Globus pallidus (tissue), 1 donor: ENCODE measurements at regions not wholly inside any gene's neighbourhood (a gene's known extent, or its start where the extent isn't known, plus 50 kb on each side); places are given as distances from the start of the nearest gene placed in this dataset.

Experiments used
- DNase-seq: peaks from one replicate; pipeline ENCODE4 v3.0.0-alpha.2; 2015; ENCODE audit warnings: low spot score

DNA sequence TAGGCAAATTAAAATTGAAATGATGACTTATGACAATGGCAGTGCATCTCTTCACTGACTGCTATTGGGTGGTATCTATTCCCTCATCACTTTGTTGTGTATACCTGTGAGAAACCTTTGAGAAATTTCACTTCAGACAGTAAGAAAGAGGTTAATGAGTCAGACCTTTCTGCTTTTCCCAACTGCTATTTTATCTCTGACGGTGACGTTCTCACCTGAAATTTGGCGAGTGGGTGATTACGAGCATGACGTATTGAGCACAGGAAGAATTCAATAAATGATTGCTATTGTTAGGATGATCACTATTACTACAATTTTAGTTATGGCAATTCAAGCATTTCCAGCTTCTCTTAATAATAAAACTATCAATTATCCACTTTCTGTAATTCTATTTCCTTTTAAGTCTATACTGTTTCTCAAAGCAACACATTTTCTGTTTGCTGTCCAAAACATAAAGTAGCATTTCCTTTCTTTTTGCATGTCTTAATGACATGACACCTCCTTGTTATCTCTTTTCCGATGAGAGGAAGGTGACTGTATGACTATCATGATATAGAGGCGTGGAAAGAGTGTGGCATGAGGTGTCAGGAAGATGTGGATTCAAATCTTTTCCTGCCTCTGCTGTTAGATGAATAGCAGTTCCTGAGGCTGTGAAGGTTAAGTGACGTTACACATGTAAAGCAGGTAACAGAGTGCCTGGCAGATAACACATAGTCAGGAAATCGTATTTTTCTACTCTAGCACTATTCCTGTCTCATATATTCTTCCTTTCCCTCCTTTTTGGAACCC, 504.9 kb upstream of the SEMA6D start:
- no peak for DNase-seq

DNA sequence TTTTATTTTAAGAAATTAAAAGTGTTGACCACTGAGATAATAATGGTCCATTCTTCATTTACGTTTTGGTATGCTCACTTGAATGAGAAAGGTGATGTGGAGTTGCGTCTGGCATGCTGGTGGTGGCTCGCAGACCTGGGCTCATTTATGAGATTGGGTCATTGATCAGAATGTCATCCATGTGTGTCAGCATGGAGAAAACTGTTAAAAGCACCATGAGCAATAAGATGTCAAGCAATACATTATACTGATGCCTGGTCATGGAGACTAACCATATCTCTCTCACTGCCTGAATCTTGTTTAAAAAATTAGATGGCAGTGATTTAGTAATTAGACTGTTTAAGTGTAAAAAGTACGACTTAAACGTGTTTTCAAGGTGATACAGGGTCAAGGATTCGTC, 503.4 kb upstream of the SEMA6D start:
- no peak for DNase-seq

DNA sequence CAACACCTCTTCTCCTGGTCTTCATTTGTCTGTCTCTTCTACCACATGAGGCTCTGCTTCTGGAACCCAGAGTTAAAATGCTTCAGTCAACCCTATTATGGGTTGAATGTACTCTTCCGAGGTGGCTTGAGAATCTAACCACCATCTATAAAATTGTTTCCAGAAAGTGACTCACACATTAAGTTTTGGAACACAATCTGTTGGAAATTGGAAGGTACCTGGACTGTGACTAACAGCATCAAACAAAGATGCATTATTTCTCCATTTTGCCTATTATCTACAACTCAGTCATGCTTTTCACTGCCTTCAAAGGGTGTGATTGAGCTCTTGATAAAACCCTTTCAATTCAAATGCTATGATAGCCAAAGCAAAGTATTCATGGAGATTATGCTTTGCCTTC, 499.0 kb upstream of the SEMA6D start:
- DNase-seq, result no peak

DNA sequence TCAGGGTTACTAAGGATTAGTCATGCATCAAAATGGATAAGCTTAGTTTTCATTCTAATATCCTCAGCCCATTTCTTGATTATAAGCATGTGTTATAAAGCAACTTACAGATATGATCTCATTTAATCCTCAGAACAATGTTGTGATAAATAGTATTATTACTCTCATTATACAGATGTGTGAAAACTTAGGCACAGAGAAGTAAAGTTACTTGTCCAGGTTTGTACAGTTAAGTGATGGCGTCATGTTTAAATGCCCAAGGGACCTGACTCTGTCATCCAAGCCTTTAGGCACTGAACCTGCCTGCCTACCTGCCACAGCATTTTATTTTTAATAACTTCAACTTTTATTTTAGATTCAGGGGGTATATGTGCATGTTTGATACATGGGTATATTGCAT, 472.9 kb upstream of the SEMA6D start:
- no peak for DNase-seq

DNA sequence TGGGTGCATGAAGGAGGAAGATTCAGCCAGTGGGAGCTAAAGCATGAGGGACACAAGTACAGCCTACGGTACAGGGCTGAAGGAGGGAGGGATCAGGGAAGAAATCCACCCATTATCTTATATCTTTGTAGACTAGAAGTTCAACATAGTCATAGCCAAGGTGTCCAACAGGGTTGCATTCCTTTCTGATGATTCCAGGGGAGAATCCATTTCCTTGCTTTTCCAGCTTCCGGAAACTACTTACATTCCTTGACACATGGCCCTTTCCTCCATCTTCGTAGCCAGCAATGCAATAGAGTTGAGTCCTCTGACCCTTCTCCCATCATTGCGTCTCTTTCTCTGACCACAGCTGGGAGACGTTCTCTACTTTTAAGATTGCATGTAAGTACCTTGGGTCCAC, 471.0 kb upstream of the SEMA6D start:
- no peak for DNase-seq

DNA sequence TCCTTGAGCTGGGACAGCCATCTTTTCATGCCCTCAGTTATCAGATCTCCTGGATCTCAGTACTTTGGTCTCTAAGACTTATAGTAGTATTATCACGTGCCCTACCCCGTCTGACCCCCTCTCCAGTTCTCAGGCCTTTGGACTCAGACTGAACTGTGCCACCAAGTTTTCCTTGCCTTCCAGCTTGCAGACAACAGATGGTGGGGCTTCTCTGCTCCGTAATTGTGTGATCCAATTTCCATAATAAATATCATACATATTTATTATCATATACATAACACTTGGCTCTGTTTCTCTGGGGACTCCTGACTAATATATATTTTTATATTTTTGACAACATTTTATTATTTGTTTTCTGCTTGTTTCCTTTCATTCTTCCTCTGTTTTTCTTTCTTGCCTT, 458.8 kb upstream of the SEMA6D start:
- no peak for DNase-seq

DNA sequence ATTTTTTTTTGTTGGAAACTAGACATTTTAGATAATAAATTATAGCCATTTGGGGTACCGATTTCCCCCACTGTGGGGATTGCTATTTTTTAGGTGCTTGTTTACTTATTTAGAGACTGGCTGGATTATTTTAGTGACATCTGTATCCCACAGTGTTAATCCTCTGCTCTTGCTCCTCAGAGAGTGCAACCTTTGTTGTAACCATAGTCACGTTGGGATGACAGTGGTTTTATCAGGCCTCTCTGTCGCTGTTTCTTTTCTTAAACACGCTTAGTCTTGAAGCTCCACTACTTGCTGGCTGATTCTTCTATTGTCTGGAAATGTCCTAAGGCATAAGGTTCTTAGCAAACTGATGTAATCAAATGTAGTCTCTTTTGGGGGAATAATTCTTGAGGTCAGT, 451.6 kb upstream of the SEMA6D start:
- DNase-seq, result no peak

DNA sequence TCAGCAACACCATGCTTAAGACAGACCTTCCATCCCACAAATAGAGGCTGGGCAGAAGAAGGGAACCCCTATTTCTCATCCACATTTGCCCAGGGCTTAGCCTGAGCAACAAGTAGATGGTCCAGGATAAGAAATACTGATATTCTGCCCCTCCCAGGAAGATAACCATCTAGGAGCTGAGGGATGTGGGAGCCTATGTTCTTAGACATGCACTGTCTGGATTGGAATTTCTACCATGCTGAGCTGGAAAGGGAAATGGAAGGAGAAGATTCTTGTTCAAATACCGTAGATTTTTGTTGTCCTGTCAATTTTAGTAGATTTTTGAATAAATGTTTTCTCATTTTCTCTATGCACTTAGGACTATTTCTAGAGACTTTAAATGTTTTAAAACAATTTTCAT, 450.7 kb upstream of the SEMA6D start:
- no peak for DNase-seq

DNA sequence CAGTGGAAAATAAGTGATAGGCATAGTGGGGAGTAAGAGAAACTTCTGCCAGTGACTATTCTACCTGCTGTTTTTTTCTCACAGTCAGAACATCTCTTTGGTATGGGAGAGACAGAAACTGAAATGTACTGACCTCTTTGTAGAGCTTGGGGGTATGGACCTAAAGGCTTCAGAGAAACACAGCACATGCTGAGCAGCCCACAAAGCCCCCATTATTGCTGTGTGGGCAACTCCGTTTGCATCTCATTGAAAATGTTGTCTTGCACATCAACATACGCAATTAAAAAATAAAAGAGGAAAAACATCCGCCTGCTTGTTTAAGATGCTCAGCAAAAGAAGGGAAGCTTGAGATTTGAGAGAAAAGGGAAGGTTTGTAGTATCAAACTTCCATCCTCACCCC, 443.4 kb upstream of the SEMA6D start:
- no peak for DNase-seq

DNA sequence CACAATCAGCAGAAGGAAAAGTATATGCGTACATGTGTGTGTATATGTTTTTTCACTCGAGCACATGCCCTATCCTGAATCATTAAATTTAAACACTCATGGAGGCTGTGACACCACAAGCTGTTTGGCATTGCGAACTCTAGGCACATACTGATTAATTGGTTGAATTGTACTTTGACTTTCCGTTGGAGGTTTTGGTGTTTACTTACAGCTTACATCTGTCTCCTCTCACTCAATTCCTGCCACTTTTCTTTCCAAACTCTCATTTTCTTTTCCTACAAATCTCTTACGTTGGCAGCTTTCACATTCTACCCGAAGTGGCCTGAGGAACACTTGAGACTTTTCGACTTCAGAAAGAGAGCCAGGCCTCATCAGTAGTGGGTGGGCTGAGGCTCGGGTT, 434.1 kb upstream of the SEMA6D start:
- no peak for DNase-seq

DNA sequence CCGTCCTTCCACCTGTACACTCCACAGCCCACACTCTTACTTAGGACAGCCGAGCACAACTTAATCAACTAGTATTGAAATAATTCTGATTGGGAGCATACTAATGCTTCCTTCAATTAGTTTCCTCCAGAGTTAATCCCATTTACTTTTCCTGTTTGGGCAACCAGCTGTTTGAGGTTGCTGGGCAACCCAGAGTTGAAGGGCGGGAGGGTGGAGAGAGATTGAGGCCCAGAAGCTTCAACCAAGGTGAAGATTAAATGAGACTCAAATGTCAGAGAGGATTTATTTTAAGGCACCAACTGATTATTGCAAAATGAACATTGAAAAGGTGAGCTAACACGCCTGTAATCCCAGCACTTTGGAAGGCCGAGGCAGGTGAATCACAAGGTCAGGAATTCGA, 428.5 kb upstream of the SEMA6D start:
- no peak for DNase-seq

DNA sequence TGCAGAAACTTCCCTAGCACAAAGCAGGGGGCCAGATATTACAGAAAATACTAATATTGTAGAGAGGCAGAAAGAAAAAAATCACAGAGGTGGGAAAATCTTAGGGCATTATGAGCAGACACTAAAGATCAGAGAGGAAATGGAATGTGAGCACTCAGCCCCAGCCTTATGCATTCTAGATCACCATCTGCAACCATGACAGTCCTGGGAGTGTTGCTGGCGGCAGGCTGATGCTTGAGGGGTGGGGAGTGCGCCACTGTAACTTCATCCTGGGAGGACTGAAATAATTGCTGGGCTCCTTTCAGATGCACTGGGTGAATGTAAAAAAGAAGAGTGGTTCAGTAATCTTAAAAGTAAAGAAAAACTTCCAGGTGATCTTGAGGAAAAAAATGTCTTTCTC, 427.6 kb upstream of the SEMA6D start:
- no peak for DNase-seq

DNA sequence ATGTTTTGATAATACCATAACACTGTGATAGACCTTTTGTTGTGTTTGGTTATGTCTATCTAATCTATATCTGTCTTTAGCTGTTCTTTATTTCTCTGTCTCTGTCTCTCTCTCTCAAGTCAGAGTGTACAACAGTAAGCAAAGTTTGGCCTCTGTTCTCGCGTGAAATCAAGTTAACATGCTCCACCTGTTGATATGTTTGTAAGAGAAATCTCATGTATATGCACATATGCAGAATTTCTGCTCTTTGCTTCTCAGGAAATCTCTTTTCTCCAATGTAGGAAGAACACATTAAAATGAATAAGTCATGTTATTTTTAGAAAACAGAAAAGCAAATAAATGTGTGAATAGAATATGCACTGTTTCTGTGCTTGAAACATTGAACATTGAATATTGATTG, 425.5 kb upstream of the SEMA6D start:
- no peak for DNase-seq

DNA sequence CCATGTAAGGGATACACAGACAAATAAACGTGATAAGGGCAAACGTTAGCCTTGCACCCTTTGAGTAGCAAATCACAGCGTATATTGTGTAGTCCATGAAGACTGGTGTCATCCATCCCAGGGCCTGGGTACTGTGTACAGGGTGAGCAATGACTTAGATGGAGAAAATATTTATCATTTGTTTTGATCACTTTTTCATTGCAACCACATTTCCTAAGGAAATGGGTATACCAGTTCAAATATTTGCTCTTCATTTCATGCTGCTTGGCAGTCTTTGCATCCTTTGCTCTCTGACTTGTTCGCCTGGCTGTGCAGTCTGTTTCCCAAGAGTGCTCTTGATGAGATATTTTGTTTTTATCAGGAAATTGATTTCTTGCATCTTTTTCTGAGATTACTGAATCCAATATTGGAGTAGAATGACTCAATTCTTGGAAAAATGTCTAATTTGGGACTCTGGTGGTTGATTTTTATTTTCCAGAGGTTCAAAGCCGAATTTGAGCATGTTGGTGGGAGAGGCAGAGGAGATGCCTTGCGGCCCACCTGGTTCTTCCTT, 424.6 kb upstream of the SEMA6D start:
- DNase-seq, result no peak

DNA sequence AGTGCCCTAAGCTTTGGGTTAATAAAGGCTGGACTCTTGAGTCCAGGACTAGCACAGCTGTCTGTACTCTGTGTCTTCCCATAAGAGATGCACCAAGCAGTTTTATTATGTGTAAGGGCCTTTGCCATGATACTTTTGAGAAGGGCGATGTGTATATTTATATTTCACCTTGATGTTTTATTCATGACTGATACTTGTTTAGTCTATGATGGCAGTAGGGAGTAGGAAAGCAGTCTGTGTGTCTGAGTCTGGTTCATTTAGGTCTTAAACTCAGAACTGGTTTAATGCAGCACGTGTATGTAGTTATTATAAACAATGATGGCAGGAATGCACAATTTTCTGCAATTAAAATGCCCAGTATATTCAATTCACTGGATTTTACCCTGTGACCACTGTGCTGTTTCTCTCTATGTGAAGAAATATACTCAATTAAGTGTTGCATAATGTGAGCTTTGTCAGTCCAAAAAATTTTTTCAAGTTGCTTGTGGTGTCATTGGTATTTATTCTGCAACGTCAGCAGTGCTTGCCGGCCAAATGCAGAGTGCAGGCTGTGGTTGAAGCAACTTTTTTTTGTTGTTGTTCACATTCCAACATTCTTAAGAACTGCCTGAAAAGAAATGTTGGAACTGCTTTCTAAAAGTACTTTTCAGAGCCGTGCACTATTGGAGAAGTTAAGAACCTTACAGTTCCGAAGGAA, 423.7 kb upstream of the SEMA6D start:
- DNase-seq, result peak; percentile 61

DNA sequence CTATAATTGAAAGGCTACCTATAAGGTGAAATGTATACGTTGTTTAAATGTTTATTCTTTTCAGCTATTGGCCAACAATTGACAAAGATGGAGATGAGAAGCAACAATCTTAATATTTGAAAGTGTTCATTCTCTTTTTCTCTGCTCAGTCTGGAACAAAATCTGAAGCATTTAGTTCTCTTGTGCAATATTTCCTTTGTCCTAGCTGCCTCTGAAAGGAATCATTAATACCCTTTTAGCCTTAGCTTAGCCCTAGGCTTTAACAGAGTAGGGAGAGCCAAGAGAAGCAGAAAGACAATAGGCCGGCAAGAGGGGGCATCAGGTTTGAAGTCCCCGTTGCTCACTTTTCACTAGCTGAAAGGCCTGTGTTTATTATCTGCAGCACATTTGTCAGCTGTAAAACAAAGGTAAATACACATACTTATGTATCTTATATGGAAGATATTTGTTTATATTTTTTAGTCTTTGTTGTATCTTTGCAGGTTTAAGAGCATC, 422.5 kb upstream of the SEMA6D start:
- no peak for DNase-seq

DNA sequence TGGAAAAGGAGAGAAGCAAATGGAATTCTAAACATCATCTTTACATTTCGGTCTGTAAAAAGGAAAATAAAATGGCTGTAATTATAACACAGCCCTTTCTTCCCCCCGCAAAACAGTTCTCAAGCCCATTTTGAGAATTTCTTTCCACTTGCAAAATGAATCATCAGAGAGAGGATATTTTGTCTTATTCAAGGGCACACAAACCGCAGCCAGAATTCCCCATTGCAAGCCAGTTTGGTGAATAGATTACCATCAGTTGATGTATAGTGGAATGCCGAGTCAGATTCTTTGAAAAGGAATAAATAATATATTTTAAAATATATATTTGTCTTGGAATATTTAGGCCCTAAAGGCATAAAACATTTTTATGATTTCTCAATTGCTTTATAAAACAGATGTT, 420.4 kb upstream of the SEMA6D start:
- no peak for DNase-seq

DNA sequence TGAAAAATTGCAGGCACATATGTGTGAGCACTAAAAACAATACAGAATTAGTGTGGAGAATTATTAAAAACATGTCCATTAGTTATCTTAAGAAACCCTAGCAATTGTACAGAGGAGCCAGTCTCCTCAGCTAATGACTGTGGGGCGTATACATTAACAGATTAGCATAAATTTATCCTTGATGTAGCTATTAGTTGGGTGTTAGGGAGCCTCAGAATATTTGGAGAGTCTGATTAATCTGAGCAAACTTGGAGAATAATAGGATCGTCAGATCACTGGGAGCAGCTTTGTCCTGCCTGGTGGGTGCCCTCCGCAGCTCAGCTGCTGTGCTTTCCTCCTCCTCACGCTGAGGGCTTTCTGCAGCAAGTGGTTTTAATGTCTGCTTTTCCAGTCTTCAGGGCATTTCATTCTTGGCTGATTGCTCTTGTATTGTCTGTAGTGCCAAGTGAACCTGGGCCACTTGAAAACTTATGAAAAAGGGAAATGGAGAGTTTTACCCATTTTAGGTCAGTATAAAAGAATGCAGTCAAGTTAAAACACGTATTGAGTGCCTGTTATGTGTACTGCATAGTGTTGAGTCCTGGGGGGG, 417.4 kb upstream of the SEMA6D start:
- no peak for DNase-seq

DNA sequence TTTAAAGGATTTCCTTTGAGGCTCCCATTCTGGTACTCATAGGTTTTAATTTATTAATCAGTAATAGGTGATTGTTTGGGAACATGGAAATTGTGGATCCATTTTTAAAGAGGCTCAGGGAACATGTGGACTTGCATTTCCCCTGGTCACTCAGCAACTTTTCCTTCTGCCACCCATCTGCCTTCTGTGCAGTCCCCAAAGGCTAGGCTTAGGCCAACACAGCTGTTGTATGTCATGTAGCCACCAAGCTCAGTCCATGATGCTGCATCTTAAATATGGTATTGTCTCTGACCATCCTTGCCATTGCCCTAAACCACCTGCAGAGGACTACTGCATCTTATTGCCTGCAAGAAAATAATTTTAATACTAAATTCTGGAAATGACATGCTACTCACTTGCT, 416.7 kb upstream of the SEMA6D start:
- no peak for DNase-seq

DNA sequence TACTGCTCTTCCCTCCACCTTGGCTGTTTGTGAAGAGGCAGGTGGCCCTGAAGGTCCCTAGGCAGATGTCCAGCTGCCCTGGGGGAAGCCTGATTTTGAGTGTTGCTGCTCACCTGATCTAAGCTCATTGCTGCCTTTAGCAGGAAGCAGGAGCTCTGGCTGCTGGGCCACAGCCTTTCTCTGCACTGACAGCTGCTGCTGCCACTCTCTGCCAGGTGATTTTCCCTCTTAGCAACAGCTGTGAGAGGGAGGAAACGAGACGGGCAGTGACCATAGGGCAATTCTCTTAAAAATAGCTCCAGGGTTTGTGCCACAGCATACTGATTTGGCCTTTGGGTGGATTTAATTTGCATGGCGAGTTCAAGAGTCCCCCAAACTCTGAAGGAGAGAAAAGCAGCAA, 415.8 kb upstream of the SEMA6D start:
- no peak for DNase-seq

DNA sequence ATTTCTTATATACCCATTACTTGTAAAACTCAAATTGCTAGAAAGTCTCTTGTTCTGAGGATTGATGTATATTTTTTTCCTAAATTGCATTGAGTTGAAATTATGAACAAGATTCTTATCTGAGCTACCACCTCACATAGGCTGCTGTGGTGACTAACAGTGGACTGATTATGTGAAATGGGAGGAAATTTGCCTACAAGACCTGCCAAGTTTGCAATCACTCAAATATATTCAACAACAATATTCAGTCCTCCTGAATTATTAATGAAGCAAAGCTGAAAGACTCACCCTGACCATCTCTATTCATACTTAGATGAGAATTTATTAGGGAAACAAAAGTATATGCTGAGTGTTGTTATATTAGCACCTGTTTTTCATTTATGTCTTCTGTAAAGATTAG, 412.6 kb upstream of the SEMA6D start:
- DNase-seq, result no peak

DNA sequence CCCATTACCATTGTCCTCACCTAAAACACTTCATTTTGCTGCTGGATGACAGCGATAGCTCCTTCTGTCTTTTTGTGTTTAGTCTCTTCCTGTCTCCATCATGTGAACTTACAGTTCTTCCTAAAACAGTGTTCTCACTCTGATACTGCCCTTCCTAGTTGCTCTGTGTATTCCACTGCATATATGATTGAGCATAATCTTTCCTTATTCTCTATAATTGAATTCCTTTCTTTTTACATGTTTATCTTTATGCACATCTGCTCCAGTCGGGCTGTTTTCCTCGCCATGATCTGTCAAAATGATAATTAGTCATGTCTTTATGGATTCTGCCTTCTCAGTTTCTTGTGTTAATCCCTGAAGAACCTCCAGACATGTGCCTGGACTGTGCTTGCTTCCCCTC, 405.1 kb upstream of the SEMA6D start:
- DNase-seq, result no peak
